CD4-positive, alpha-beta T cell treated with Interleukin-6 for 4 hours (primary cell): ENCODE measurements at regions not wholly inside any gene's neighbourhood (a gene's known extent, or its start where the extent isn't known, plus 50 kb on each side); places are given as distances from the start of the nearest gene placed in this dataset.
"Not testable (repeated sequence)": the region's sequence is repeated elsewhere in the genome, so short reads cannot be mapped to it uniquely, and the experiment has no call there.

Source experiments
- DNase-seq: peaks from one replicate; pipeline ENCODE4 v3.0.0-alpha.2; 2020; ENCODE audit warnings: mixed read lengths

- no peak for DNase-seq
Measured at GRCh38 chr4:151879705-151880445, 119.1 kb upstream of the GATB start.

- no peak for DNase-seq
Measured at GRCh38 chr4:151876381-151876988, 115.7 kb upstream of the GATB start.

- DNase-seq: no peak
Measured at GRCh38 chr4:151874328-151874727, 113.5 kb upstream of the GATB start.

- no peak for DNase-seq
Measured at GRCh38 chr4:151866592-151866918, 105.7 kb upstream of the GATB start.

- DNase-seq: no peak
Measured at GRCh38 chr4:151865744-151866591, 105.2 kb upstream of the GATB start.

- no peak for DNase-seq
Measured at GRCh38 chr4:151865312-151865711, 104.5 kb upstream of the GATB start.

GRCh38 chr4:151864068-151864467 lies 103.3 kb upstream of the GATB start:
- DNase-seq: no peak

GRCh38 chr4:151862766-151863165 lies 102.0 kb upstream of the GATB start:
- DNase-seq: no peak

GRCh38 chr4:151860561-151861093 lies 99.8 kb upstream of the GATB start:
- no peak for DNase-seq

GRCh38 chr4:151859641-151860040 lies 98.8 kb upstream of the GATB start:
- no peak for DNase-seq

- no peak for DNase-seq
Measured at GRCh38 chr4:151858356-151858755, 97.5 kb upstream of the GATB start.

- no peak for DNase-seq
Measured at GRCh38 chr4:151857368-151857767, 96.6 kb upstream of the GATB start.

- no peak for DNase-seq
Measured at GRCh38 chr4:151855747-151856146, 94.9 kb upstream of the GATB start.

GRCh38 chr4:151854731-151855130 lies 93.9 kb upstream of the GATB start:
- DNase-seq: no peak

GRCh38 chr4:151853034-151853433 lies 92.2 kb upstream of the GATB start:
- DNase-seq: no peak

- no peak for DNase-seq
Measured at GRCh38 chr4:151852202-151852601, 91.4 kb upstream of the GATB start.

GRCh38 chr4:151851354-151851753 lies 90.5 kb upstream of the GATB start:
- DNase-seq: no peak

GRCh38 chr4:151850791-151851213 lies 90.0 kb upstream of the GATB start:
- no peak for DNase-seq

GRCh38 chr4:151845551-151845950 lies 84.7 kb upstream of the GATB start:
- DNase-seq: not testable (repeated sequence)

- DNase-seq: no peak
Measured at GRCh38 chr4:151842430-151843079, 81.7 kb upstream of the GATB start.

GRCh38 chr4:151841107-151841506 lies 80.3 kb upstream of the GATB start:
- DNase-seq: no peak

- DNase-seq: no peak
Measured at GRCh38 chr4:151835467-151835866, 74.7 kb upstream of the GATB start.

- DNase-seq: no peak
Measured at GRCh38 chr4:151833174-151833573, 72.4 kb upstream of the GATB start.
